HG02678 (cell line): ENCODE measurements at regions not wholly inside any gene's neighbourhood (a gene's known extent, or its start where the extent isn't known, plus 50 kb on each side); places are given as distances from the start of the nearest gene placed in this dataset.
A peak's percentile ranks its signal among the peaks of the same experiment; 100 is the strongest.
"Not testable (repeated sequence)": the region's sequence is repeated elsewhere in the genome, so short reads cannot be mapped to it uniquely, and the experiment has no call there.

Experiments
- ATAC-seq: cut with Tn5 transposase; IDR thresholded peaks from one replicate; pipeline ENCODE4 v1.9.1; 2021; ENCODE audit warnings: mild to moderate bottlenecking, moderate library complexity; ENCODE audit not compliant: unreplicated experiment

GRCh38 chr17:15802917-15803316 lies 70.8 kb downstream of the TBC1D26 start:
- not testable (repeated sequence) for ATAC-seq

DNA sequence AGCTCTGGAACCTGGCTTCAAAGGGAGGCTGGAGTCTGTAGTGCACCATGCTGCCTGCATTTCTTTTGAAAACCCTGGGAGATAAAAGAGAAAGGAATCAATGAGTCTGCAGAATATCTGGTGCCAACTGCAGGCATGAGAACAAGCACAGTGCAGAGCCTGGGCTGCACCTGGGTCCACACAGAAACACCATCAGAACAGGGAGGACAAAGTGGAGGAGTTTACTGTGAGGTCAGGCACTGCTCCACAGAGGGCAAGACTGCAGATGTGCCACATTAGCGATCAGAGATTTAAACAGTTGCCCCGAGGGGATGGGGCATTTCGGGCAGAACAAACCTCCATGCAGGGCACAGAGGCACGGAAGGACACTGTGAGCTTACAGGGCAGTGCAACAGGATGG lies 74.7 kb downstream of the TBC1D26 start:
- not testable (repeated sequence) for ATAC-seq

- ATAC-seq, result not testable (repeated sequence)
These were observed 81.3 kb downstream of the TBC1D26 start for GRCh38 chr17:15813388-15813787.

GRCh38 chr17:15814003-15814402 lies 81.9 kb downstream of the TBC1D26 start:
- not testable (repeated sequence) for ATAC-seq

DNA sequence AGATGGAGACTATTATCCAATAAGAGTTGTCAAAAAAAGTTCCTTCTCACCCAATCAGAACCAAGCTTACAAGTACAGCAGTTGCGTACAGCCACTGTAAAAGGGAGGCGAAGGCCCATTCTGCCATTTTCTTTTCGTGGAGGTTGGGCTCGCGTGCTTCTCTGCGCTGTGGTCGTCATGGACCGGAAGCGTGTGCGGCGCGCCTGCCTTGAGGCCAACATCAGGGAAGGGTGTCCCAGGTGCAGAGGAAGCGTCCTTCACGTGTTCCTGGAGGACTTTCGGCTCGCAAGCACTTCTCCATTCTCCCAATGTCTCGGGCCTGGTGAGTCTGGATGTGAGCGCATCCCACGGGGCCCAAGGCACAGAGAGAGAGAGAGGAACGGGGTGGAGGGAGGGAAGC lies 85.8 kb downstream of the TBC1D26 start:
- ATAC-seq, result not testable (repeated sequence)

DNA sequence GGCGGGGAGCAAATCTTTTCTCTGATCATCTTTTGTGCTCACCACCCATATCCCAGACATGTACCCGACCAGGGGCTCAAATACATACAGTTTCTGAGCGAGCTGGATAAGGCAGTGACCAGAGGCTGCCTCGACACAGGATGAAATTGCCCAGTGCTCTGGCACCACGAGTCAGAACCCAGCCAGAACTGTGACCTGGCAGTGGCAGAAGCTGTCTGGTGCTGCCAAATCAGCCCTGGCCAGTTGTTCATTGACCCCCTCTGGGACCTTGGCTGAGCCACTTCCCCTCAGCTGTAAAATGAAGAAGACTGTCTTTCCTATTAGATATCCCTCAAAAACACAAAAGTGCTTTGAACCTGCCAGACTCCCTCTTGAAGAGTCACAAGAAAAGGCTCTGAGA lies 90.2 kb downstream of the TBC1D26 start:
- ATAC-seq, result not testable (repeated sequence)

GRCh38 chr17:15828727-15829314 lies 96.7 kb downstream of the TBC1D26 start:
- ATAC-seq, result peak; percentile 48

GRCh38 chr17:15830221-15830620 lies 98.1 kb downstream of the TBC1D26 start:
- ATAC-seq, result not testable (repeated sequence)

GRCh38 chr17:15831182-15831581 lies 99.1 kb downstream of the TBC1D26 start:
- ATAC-seq, result peak; percentile 91

DNA sequence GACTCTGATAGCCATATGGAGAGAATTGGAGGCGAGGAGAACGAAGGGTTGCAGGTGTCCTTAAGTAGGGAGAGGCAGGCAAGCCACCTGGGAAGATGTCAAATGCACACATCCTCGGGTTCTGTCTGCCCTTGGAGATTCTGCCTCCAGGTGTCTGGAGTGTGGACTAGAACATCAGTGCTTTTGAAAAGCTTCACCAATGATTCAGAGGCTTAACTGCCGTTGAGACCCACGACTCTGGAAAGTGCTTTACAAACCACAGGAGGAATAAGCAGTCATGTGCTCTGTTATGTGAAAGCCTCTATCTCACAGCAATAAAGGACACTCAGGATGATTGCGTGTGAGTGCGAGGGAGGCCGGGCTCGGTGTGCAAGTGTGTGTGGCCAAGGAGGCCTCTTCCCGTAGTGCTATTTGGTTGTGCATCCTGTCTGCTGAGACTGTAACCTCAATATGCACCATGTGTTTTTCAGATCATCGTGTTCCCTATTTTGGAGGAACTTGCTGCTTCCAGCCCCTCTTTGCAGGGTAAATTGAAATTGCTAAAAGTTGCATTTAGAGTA lies 100.9 kb downstream of the TBC1D26 start:
- not testable (repeated sequence) for ATAC-seq

DNA sequence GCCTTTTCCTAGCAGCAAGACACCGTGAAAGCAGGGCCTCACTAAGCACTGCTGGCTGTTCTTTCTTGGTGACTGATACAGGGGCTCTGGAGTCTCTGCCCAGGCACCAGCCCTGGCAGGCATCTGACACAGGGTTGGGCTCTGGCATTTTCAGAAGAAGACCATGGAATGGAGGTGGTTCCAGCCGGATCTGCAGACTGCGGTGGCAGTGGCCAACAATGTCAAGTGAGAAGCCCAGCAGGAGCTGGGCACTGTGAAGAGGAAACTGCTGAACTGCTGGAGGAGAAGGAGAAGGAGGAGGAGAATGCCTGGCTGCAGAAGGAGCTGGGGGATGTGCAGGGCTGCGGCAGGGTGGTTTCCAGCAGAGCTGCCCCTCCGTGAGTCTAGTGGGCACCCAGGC lies 101.8 kb downstream of the TBC1D26 start:
- not testable (repeated sequence) for ATAC-seq

GRCh38 chr17:15835481-15835880 lies 103.4 kb downstream of the TBC1D26 start:
- not testable (repeated sequence) for ATAC-seq

DNA sequence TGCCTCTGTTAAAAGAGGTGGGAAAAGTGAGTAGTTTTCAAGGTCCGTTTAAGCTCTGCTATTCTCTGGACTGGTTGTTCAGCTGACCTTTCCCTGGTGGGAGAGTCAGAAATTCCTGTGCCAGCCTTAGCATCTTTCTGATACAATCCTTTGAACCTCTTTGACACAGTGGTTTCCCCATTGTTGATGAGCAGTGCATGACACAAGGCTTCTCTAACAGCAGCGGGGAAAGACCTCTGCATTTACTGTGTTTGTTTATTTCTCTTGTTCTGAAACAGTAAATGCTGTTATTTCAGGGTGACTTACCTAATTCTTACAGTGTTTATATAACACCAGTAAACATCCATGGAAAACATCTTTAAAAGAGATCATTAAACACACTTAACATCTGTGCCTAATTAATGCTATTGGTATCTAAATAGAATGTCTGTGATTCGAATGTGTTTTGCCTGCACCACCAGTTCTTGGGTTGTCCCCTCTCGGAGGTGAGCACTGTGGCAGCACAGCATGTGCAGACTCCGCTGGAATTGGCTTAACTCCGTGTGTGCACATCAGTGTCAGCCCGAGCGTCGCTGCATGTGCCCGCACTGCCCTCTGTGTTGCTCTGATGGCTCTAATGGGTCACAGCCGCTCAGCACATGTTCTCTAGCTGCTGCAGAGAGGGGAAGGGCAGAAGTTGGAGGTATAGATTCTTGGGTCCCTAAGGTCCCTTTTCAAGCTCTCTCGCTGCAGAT lies 104.3 kb downstream of the TBC1D26 start:
- ATAC-seq, result not testable (repeated sequence)

DNA sequence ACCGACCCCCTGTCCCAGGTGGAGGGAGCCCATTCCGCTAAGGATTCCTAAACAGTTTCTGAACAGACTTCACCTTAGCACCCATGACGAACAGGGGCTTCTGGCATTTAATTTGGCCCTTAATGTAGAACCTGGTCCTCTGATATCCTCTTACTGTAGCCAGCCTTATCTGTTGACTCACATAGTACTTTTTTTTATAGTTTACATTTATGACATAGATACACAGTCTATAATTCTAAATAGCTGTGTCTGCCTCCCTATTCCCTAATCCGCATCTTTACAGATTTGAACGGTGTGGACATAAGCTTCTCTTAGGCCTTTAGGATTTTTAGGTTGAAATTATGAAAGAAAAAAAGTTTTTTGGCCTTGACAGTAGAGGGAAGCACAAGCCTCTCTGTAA lies 104.9 kb downstream of the TBC1D26 start:
- not testable (repeated sequence) for ATAC-seq

DNA sequence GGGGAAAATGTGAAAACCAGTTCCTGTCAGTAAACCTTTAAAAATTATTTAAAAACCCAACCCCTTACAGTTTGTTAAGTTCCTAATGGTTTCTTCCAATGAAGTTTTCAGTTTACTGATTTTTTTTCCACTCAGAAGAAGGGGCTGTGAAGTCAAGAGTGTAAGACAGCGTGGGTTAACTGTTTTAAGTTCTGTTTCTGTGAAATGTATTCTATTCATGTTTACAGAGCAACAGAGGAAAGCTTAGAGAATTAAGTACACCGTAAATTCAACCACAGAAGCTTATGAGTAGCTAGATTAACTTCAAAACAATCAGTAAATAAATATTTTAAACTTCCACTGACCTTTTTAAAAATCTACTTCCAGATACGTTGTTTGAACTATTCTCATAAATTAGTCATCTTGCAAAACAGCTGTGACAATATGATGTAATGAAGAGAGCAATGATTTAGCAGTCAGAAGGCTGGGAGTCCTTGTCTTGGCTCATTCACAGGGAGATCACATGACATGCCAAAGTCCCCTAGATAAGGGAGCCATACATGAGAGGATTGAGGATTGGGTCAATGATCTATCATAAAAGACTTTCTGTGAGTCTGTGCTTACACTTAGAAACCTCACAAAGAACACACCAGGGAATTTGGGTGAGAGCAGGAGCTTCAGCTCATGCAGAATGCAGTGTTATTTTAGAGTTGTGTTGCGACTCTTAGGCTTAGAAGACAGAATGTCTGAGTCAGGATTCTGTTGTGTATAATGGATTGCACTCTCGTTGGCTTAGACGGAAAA lies 97.3 kb upstream of the ADORA2B start:
- ATAC-seq, result not testable (repeated sequence)

- ATAC-seq, result peak; percentile 49
These were observed 95.9 kb upstream of the ADORA2B start for GRCh38 chr17:15849054-15849453.

DNA sequence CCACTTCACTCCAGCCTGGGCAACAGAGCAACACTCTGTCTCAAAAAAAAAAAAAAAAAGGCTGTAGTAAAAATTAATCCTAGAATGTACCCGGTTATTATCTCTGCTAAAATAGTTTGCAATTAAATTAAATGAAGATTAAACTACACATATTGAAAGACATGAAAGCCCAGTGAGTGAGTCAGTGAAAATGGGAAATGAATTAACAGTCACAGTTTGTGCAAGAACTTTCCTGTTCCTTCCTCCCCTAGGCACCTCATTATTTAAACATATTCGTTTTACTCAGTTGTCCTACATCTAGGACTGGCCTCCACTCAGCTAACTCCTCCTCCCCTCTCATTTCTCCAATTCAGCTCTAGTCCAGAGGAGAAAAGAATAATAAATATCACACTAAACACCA lies 94.9 kb upstream of the ADORA2B start:
- ATAC-seq, result not testable (repeated sequence)

- ATAC-seq, result not testable (repeated sequence)
These were observed 94.2 kb upstream of the ADORA2B start for GRCh38 chr17:15850687-15851086.

- not testable (repeated sequence) for ATAC-seq
These were observed 92.1 kb upstream of the ADORA2B start for GRCh38 chr17:15852863-15853262.

DNA sequence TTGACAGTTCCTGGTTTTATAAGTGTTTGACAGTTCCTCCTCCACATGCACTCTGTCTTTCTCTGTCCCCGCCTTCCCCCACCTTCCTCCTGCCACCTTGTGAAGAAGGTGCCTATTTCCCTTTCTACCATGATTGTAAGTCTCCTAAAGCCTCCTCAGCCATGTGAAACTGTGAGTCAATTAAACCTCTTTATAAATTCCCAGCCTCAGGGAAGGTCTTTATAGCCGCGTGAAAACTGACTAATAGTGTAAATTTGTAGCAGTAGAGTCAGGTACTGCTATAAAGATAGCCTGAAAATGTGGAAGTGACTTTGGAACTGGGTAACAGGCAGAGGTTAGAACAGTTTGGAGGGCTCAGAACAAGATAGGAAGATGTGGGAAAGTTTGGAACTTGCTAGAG lies 88.7 kb upstream of the ADORA2B start:
- not testable (repeated sequence) for ATAC-seq

- ATAC-seq, result not testable (repeated sequence)
These were observed 88.2 kb upstream of the ADORA2B start for GRCh38 chr17:15856745-15857144.
